Activated naive CD8-positive, alpha-beta T cell (primary cell): ENCODE measurements at regions not wholly inside any gene's neighbourhood (a gene's known extent, or its start where the extent isn't known, plus 50 kb on each side); places are given as distances from the start of the nearest gene placed in this dataset.

Experiments
- H3K27ac Mint-ChIP-seq: one replicate; pipeline ENCODE4 v1.8.0; 2021; ENCODE audit warnings: mixed read lengths
- H3K27me3 Mint-ChIP-seq: one replicate; pipeline ENCODE4 v1.8.0; 2021; ENCODE audit warnings: mixed read lengths
- H3K36me3 Mint-ChIP-seq: one replicate; pipeline ENCODE4 v1.8.0; 2021; ENCODE audit warnings: mixed read lengths
- H3K4me1 Mint-ChIP-seq: one replicate; pipeline ENCODE4 v1.8.0; 2021; ENCODE audit warnings: low read depth, mixed read lengths
- H3K4me3 Mint-ChIP-seq: one replicate; pipeline ENCODE4 v1.8.0; 2021; ENCODE audit warnings: mild to moderate bottlenecking, mixed read lengths
- H3K9me3 Mint-ChIP-seq: one replicate; pipeline ENCODE4 v1.8.0; 2021; ENCODE audit warnings: low read depth, mixed read lengths

DNA sequence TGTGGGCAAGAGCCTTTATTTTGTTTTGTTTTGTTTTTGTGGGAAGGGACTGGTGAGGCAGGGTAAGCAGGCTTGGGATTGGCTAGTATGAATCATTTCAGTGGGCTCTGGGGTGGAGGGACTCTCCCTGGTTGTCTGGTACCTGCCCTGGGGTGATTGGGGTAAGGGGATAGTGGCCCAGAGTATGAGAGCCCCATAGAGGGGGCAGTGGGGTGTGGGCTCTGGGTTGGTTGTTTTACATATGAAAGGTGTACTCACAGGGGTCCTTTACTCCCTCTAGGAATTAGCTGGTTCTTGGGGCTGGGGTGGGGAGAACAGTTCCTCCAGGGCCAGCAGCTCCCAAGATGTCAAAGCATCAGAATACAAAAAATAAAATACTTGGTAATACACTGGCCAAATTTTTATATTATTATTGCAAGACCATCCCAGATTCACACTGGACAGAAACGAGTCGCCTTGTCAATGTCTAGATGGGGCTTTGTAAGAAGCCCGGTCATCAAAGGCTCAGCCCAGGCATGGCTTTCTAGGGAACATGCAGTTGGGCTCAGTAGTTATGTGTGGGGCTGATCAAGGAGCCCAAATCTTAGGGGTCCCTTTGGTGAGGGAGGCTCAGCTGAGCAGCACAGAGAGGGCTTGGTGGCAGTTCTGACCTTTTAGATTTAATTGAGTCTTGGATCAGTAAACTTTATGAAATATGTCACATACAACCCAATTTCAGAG lies 190.5 kb downstream of the NXNL2 start:
- no peaks in the 10 kb centered on the region for H3K4me1 Mint-ChIP-seq
- peaks cover 4% of the 10 kb centered on the region for H3K27me3 Mint-ChIP-seq
- H3K9me3 Mint-ChIP-seq, result no peaks in the 10 kb centered on the region
- no peak overlapping the region for H3K27ac Mint-ChIP-seq
- H3K36me3 Mint-ChIP-seq, result no peaks in the 10 kb centered on the region
- no peak overlapping the region for H3K4me3 Mint-ChIP-seq

DNA sequence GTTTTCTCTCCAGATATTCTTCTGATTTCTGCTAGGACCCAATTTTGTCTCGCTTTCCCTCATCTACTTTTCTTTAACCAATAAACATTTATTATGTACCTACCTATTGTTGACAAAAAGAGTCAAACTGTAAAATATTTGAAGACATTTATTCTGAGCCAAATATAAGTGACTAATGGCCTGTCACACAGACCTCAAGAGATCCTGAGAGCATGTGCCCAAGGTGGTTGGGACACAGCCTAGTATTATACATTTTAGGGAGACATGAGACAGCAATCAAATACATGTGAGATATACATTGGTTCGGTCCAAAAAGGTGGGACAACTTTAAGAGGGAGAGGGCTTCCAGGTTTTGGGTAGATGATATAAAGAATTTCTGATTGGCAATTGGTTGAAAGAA lies 191.8 kb downstream of the NXNL2 start:
- Mint-ChIP-seq H3K4me1 (no peaks in the 10 kb centered on the region), H3K27me3 (peaks cover 4% of the 10 kb centered on the region), H3K4me3 (no peak overlapping the region), H3K9me3 (no peaks in the 10 kb centered on the region), H3K36me3 (no peaks in the 10 kb centered on the region), H3K27ac (no peak overlapping the region)

DNA sequence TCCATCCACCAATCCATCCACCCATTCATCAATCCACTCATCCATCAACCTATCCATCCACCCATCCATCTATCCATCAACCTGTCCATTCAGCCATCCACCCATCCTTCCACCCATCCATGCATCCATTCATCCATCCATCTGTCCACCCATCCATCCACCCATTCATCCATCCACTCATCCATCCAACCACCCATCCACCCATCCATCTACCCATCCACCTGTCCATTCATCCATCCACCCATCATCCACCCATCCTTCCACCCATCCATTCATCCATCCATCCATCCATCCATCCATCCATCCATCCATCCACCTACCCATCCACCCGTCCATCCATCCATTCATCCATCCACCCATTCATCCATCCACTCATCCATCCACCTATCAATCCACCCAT lies 195.8 kb downstream of the NXNL2 start:
- H3K4me3 Mint-ChIP-seq, result no peak overlapping the region
- no peaks in the 10 kb centered on the region for H3K36me3 Mint-ChIP-seq
- H3K27ac Mint-ChIP-seq, result no peak overlapping the region
- no peaks in the 10 kb centered on the region for H3K9me3 Mint-ChIP-seq
- peaks cover 3% of the 10 kb centered on the region for H3K27me3 Mint-ChIP-seq
- H3K4me1 Mint-ChIP-seq, result no peaks in the 10 kb centered on the region

DNA sequence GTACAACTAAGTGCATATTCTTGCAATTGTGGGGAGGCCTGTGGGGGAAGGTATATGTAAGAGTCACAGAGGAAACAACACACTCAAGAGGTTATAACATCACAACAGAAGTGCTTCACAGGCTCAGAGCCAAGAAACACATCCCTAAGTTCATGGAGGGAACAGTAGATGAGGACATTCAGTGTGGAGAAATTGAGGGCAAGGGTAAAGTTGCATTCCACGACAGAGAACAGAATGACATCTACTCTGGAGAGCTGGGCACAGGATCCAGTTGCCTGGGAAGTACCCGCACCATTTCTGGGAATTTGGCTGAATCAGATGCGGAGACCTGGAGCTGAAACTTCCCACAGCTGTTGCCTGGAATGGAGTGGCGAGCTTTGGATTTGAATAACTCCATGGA lies 197.2 kb downstream of the NXNL2 start:
- Mint-ChIP-seq H3K4me3 (no peak overlapping the region), H3K4me1 (no peaks in the 10 kb centered on the region), H3K36me3 (no peaks in the 10 kb centered on the region), H3K27me3 (peaks cover 3% of the 10 kb centered on the region), H3K9me3 (no peaks in the 10 kb centered on the region), H3K27ac (no peak overlapping the region)

DNA sequence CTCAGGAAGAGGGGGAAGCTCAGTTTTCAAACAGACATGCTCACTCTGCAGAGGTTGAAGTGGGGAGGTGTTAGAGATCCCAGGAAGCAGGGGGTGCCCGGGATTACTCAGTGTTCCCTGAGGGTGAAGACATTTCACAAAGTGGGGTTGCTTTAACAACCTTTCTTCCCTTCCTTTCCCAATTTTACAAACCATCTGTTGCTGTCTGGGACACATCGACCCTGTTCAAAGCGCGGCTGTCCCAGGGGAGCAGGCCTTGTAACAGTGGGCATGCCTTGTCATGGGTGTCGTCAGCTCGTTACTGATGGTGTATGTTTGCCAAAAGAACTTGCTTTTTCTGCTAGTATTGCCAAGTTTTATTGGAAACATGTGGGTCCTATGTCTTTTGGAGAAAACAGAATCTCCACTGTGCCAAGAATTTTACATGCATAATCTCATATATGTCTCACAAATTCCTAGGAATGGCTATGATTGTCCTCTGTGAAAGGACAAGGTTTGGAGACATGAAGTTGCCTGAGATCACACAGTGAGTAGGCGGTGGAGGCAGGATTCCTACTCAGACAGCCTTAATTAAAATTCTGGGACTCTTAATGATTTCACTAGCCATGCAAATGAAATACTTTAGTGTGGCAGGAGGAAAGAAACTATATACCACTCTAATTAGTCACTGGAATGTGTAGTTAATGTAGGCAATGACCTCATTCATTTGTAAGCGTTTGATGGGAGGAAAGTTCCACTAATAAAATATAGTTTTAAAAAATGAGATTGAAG lies 198.9 kb downstream of the NXNL2 start:
- Mint-ChIP-seq H3K4me1 (no peaks in the 10 kb centered on the region), H3K27me3 (peaks cover 3% of the 10 kb centered on the region), H3K27ac (no peak overlapping the region), H3K36me3 (no peaks in the 10 kb centered on the region), H3K4me3 (no peak overlapping the region), H3K9me3 (no peaks in the 10 kb centered on the region)

DNA sequence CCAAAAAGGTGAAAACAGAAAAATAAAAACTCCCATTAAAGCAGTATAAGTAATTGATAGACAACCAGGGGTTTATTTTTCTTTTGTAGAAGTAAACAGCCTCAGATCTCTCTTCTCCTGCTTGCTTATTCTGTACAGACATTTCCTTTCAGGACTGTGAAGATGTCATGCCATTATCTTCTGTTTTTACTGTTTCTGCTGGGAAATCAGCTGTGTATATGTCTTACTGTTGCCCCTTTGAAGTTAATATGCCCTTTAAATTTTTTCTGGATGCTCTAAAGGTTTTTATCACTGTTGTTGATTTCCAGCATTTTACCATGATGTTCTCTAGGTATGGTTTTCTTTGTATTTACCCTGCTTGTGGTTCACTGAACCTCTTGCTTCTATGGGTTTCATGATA lies 199.5 kb downstream of the NXNL2 start:
- Mint-ChIP-seq H3K36me3 (no peaks in the 10 kb centered on the region), H3K27me3 (peaks cover 3% of the 10 kb centered on the region), H3K4me3 (no peak overlapping the region), H3K4me1 (no peaks in the 10 kb centered on the region), H3K9me3 (no peaks in the 10 kb centered on the region), H3K27ac (no peak overlapping the region)

DNA sequence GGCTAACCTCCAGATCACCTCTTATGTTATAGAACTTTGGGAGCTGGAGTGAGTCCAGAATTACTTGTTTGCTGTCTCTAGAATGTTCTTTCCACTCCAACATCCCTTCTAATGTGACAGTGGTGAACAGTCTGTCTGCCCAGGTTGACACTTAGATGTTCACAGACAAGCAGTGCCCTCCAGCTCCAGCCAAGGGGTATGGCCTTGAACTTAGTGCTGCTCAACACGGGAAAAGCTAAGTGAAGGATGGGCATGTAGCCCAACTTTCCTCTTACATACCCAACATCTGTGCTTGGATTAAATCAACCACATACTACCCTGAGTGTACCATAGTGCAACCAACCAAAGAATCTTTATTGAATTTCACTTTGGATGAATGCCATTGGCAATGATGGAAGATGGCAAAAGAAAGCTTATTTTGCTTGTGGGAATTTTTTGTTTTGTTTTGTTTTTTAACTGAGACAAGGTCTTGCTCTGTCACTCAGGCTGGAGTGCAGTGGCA lies 201.2 kb downstream of the NXNL2 start:
- no peak overlapping the region for H3K27ac Mint-ChIP-seq
- H3K27me3 Mint-ChIP-seq, result peaks cover 5% of the 10 kb centered on the region
- H3K4me3 Mint-ChIP-seq, result no peak overlapping the region
- H3K36me3 Mint-ChIP-seq, result no peaks in the 10 kb centered on the region
- no peaks in the 10 kb centered on the region for H3K9me3 Mint-ChIP-seq
- no peaks in the 10 kb centered on the region for H3K4me1 Mint-ChIP-seq

DNA sequence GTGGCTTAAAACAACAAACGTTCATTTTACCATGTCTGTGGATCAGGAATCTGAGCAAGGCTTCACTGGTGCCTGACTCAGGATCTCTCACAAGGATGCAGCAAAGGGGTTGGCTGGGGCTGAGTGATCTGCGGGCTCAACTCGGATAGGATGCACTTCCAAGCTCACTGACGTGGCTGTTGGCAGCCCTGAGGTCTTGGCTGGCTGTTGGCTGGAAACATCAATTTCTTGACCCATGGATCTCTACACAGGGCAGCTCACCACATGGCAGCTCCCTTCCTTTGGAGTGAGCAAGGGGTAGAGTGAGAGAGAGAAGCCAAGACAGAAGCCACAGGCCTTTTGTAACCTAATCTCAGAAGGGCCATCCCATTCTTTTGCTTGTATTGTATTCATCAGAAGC lies 202.1 kb downstream of the NXNL2 start:
- H3K27ac Mint-ChIP-seq, result no peak overlapping the region
- peaks cover 5% of the 10 kb centered on the region for H3K27me3 Mint-ChIP-seq
- no peak overlapping the region for H3K4me3 Mint-ChIP-seq
- H3K9me3 Mint-ChIP-seq, result no peaks in the 10 kb centered on the region
- H3K4me1 Mint-ChIP-seq, result no peaks in the 10 kb centered on the region
- H3K36me3 Mint-ChIP-seq, result no peaks in the 10 kb centered on the region

DNA sequence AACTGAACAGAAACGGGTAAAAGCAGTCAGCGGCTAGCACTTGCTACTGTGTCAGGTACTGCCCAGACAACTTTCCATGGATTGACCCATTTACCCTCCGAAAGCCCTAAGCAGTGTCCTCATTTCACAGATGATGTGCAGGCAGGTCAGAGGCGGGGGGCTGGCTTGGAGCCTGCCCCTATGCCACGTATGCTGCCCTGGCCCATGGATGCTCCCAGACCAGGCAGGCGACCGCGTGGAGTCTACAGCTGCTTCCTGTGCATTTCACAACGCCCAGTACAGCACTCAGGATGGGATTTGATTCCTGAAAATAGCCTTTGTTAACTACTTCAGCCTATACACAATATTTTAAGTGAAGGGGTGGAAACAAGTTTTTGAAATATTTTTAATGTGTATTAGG lies 202.9 kb downstream of the NXNL2 start:
- Mint-ChIP-seq H3K9me3 (no peaks in the 10 kb centered on the region), H3K4me1 (no peaks in the 10 kb centered on the region), H3K27me3 (peaks cover 5% of the 10 kb centered on the region), H3K36me3 (no peaks in the 10 kb centered on the region), H3K27ac (no peak overlapping the region), H3K4me3 (no peak overlapping the region)

DNA sequence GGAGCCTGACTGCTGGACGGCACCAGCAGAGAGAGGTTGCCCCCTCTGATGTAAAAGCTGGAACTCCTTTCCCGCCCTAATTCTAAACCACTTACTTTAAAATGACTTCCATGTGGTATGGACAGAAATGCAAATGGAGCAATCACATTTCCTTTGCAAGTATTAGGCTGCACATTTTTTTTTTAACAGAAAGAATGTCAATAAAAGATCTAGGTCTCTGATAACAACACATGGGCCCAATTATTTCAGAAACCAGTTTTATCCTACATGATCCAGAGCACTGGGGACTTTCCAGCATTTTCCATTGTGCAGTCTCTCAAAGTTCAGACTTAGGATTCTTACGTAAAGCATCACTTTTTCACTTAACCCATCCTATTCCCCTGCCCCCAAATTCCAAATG lies 203.7 kb downstream of the NXNL2 start:
- Mint-ChIP-seq H3K27me3 (peaks cover 5% of the 10 kb centered on the region), H3K4me3 (no peak overlapping the region), H3K4me1 (no peaks in the 10 kb centered on the region), H3K27ac (no peak overlapping the region), H3K9me3 (no peaks in the 10 kb centered on the region), H3K36me3 (no peaks in the 10 kb centered on the region)

DNA sequence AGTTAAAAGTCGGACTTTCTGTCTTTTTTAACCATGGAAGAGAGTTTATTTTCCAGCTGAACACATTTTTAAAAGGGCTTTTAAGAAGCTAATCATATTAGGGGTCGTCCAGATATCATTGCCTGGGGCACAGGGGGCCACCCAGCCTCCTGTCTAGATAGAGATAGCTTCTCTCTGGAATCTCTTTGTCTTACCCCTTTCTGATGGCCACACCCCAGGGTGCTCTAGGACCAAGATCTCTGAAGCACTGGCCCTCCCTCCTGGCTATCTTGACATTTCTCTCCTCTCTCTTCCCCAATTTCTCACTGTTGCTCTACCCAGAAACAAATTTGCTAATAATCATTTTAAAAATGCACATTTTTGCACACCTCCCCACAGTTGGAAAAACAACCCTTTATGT lies 204.4 kb downstream of the NXNL2 start:
- Mint-ChIP-seq H3K4me1 (no peaks in the 10 kb centered on the region), H3K27me3 (peaks cover 5% of the 10 kb centered on the region), H3K36me3 (no peaks in the 10 kb centered on the region), H3K27ac (no peak overlapping the region), H3K9me3 (no peaks in the 10 kb centered on the region), H3K4me3 (no peak overlapping the region)

DNA sequence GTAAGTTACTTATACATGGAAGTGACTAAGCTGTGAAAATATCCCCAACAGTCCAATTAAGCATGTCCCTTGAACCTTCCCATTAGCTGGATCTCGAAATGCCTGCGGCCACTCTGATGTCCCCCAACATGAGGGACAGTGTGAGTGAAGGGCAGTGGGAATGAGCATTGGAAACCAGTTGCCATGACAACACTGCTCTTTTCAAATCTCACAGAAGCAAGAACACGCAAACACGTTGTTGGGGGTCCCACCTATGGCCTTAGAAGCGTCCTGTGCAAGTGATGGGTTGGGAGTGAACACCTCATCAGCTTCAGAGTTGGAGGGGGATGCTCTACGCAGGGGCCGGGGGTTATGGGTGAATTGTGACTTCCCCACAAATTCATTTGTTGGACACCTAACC lies 205.9 kb downstream of the NXNL2 start:
- Mint-ChIP-seq H3K9me3 (no peaks in the 10 kb centered on the region), H3K4me3 (no peak overlapping the region), H3K36me3 (no peaks in the 10 kb centered on the region), H3K4me1 (no peaks in the 10 kb centered on the region), H3K27me3 (peaks cover 7% of the 10 kb centered on the region), H3K27ac (no peak overlapping the region)

GRCh38 chr9:88741335-88741734 lies 206.4 kb downstream of the NXNL2 start:
- Mint-ChIP-seq H3K9me3 (no peaks in the 10 kb centered on the region), H3K4me3 (no peak overlapping the region), H3K27me3 (peaks cover 7% of the 10 kb centered on the region), H3K4me1 (no peaks in the 10 kb centered on the region), H3K27ac (no peak overlapping the region), H3K36me3 (no peaks in the 10 kb centered on the region)

DNA sequence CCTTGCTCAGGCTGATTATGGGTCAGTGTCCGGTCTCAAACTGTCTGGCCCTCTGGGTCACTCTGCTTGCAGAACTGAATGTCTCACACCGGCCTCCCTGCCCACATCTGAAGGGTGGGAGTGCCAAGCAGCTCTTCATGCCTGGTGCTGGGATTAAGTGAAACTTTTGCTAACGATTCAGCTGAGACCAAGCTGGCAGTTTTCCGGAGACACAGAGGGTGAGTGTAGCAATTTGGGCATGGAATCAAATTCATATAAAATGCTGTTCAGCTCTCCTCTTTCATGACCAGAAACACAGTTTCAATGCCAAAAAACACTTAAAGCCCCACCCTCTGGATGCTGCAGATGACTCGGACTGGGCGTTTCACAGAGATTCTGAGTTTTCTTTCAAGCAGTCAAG lies 207.5 kb downstream of the NXNL2 start:
- H3K9me3 Mint-ChIP-seq, result no peaks in the 10 kb centered on the region
- H3K27ac Mint-ChIP-seq, result no peak overlapping the region
- H3K36me3 Mint-ChIP-seq, result no peaks in the 10 kb centered on the region
- no peaks in the 10 kb centered on the region for H3K4me1 Mint-ChIP-seq
- H3K4me3 Mint-ChIP-seq, result no peak overlapping the region
- H3K27me3 Mint-ChIP-seq, result peaks cover 7% of the 10 kb centered on the region

DNA sequence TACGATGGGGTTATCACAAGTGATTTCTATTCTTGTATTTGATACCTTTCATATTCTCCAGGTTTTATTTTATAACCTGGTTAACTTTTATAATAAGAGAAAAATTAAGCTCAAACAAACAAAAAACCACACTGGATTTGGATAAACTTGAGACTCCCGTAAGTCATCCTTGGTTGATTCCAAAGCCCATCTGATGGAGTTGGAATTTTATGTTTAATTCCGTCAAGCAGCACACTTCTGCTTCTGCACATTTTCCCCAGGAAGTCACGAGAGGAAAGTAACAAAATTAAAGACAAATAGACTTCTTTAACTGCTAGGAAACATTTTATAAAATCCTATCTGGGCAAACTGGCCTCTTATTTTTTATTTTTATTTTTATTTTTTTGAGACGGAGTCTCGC lies 207.9 kb downstream of the NXNL2 start:
- no peak overlapping the region for H3K27ac Mint-ChIP-seq
- no peaks in the 10 kb centered on the region for H3K36me3 Mint-ChIP-seq
- H3K9me3 Mint-ChIP-seq, result no peaks in the 10 kb centered on the region
- H3K4me1 Mint-ChIP-seq, result no peaks in the 10 kb centered on the region
- no peak overlapping the region for H3K4me3 Mint-ChIP-seq
- H3K27me3 Mint-ChIP-seq, result peaks cover 5% of the 10 kb centered on the region
